ENCODE measurements at regions not wholly inside any gene's neighbourhood (a gene's known extent, or its start where the extent isn't known, plus 50 kb on each side); places are given as distances from the start of the nearest gene placed in this dataset.

GRCh38 chr5:113922343-113922742, 408.8 kb downstream of the YTHDC2 start:
- no peak for DNase-seq

DNA sequence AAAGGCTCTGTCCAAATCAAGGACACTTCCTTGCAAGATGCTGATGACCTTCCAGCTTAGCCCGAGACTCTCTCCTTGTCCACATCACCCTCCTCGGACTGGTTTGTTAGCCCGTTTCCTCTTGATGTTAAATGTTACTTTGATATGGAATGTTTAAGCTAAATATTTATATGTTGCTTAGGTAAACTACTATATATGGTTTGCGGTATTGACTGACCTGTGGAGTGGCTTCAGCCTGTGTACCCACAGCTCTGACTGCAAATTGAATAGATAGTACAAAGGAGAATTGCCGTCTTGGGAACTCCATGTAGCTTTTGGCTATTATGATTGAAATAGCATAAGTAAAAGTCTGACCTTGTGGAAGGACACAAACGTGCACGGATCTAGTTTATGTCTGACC, 422.0 kb downstream of the YTHDC2 start:
- DNase-seq = no peak

DNA sequence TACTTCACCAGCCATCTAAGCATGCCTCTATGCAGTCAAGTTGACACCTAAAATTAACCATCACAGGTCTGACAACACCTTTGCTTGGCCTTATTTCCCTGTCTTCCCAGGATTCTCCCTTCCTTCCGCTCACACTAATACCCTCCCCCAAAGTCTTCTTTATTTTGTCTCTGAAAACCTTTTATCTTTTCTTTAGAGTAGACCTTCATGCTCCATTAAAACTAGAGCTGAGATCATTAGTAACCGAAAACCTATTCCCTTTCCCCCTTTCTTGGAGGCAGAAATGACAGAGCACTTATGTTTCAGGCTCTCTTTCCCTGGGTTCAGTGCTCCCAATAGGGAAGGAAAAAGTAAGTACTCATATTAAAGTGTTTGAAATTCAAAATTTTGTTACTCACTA, 423.8 kb downstream of the YTHDC2 start:
- DNase-seq = no peak

DNA sequence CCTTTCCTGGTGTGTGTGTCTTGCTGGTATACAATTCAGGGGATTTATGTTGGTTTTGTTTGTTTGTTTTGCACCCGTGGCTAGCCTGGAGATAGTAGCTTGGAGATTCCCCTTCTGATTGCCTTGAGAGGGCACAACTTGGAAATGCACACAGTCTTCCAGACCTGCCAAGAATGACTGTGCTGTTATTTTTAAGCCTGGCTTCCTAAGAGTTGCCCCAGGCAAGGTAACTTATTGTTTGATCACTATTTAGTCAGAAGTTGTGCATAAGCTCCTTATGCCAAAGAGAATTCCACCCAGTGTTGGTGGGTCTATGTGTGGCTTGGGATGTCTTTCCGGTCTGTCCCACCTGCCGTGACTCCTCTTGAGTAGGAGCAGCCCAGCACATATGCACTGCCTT, 421.9 kb upstream of the KCNN2 start:
- DNase-seq = no peak

DNA sequence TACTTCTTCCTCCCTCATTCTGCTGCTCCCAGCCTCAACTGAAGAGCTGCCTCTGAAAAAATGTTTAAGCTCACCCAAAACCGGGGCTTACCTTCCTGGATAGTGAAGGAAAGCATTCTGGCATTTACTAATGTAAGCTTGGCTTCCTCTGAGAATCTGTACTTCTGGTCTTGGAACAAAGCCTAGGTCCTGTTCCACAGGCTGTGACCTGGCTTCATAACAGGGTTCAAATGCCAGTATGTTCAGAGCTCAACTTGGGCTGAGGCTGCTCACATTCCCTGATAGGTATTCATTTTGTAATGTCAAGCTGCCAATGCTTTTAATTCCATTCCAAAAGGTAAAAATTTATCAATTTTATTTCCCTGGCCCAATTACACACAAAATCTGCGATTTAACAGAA, 411.7 kb upstream of the KCNN2 start:
- no peak for DNase-seq

DNA sequence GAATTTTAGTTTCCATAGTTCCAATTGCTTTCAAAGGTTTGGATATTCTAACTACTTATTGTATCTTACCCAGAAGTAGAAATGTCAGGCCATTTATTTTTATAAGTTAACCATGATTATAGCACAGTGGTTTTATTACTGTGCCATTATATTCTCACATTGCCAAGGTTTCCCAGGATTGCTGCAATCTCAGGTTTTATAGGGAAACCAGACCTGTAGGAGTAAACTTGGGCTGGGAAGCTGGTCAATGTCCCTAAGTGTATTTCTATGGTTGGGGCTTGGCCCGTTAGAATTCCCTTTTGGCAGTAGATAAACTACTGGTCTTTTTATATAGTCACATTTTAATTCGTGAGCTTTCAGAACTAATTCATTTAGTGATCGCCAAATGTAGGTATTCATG, 396.6 kb upstream of the KCNN2 start:
- DNase-seq = no peak

DNA sequence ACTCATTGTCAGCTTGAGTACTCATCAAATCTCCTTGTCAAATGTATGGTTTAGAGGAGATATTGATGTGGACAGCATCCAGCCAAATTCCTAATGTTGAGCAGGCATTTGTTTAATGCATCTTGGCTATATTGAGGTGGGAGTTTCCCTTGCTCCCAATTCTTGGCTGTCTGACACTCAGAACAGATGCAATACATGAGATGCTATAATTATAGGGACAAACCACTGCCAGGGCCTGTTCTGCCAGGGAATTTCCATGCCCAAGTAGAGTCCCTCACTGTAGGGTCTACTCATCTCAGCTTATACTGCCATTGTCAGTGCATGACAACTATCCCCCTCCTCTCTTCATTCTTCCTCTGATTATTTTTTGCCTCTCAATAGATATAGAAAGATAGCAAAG, 392.0 kb upstream of the KCNN2 start:
- no peak for DNase-seq

DNA sequence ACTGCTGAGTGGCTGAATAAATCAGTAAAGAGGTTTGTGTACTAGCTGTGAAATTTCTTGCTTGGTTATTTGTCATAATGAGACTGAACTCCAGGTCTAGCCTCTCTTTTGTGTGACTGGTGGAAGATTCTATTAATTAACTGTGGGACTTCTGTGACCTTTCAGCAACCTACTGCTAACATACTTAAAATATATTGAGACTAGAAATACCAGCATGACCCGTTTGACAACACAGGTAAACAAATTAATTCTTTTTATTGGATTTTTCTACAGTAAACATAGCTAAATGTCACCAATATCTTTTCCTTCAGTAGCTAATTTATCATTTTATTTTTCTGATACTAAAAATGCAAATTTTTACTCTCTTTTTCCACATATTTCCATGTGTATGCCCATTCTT, 390.4 kb upstream of the KCNN2 start:
- no peak for DNase-seq

DNA sequence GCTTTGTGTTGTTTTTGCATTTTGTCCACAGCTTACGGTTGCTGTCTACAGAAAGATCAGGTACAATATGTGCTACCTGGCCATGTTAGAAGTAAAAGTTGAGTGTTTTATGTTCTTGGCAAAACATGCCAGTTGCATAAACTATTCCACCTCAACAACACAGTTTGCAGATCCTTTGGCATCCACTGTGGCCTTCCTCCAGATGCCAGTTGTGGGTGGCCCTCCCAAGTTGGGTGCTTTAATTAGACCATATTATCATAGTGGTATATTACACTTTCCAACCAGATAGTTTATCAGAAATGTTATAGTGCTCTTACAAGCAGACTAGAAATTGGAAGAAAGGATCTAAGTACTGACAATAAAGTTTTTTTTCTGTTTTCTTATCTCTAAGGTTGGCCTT, 386.9 kb upstream of the KCNN2 start:
- DNase-seq = no peak

- DNase-seq = no peak
Measured at GRCh38 chr5:113984928-113985327, 376.9 kb upstream of the KCNN2 start.

- DNase-seq = no peak
Measured at GRCh38 chr5:113985505-113985904, 376.4 kb upstream of the KCNN2 start.

GRCh38 chr5:113989278-113989912, 372.5 kb upstream of the KCNN2 start:
- no peak for DNase-seq

GRCh38 chr5:113989913-113990305, 372.0 kb upstream of the KCNN2 start:
- no peak for DNase-seq

DNA sequence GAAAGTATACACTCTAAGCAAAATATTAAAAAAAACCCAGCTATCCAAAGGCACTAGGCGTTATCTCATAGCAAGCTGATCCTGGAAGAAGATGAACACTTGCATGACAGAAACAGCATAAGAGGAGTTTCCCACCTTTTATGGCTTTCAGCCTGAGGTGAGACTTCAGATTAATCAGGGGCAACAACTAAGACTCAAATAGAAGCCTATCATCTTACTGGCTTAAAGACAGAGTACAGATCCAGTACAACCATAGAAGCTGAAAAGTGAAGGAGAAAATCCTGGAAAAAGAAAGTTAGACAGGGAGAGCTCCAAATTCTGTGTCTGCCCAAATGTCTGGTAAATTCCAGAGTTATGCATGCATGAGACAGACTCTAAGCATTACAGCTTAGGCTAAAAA, 360.8 kb upstream of the KCNN2 start:
- no peak for DNase-seq

GRCh38 chr5:114006582-114006981, 355.3 kb upstream of the KCNN2 start:
- no peak for DNase-seq

GRCh38 chr5:114007678-114008077, 354.2 kb upstream of the KCNN2 start:
- no peak for DNase-seq

GRCh38 chr5:114010362-114010761, 351.5 kb upstream of the KCNN2 start:
- DNase-seq = no peak

DNA sequence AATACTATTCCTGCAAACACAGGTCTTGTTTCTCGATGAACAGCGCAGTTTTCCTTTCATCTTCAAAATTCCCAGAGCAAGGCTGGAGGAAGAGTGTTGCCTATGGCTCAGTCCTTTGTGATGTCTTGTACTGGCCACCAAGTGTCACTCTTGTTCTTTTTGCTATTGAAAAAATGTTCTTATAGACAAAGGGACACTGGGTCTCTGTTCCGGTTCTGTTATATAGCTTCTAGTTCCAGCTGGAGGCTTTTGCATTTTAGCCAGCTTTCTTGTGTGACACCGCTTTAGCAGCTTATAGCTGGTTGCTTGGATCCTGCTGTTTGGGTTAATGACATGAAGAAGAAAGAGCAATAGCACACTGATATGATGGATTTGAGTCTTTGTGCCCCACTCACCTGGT, 343.7 kb upstream of the KCNN2 start:
- no peak for DNase-seq

DNA sequence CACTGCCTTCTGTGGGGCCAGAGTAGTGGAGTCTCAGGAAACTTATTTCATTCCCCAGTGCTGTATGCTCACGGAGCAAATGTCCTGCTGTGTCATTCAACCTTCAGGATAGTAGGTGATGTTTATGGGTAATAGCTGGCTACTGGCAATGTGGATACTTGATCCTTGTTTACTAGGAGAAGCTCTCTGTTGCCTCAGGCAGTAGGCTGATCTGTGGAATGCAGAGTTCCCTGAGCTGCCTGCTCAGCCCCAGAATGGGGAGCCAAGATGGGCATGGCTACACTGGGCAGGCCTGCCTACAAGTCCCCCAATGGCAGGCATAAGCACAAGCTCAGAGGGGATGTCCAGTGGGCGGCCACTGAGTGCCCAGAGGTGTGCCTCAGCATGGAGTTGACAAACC, 323.1 kb upstream of the KCNN2 start:
- DNase-seq = no peak

DNA sequence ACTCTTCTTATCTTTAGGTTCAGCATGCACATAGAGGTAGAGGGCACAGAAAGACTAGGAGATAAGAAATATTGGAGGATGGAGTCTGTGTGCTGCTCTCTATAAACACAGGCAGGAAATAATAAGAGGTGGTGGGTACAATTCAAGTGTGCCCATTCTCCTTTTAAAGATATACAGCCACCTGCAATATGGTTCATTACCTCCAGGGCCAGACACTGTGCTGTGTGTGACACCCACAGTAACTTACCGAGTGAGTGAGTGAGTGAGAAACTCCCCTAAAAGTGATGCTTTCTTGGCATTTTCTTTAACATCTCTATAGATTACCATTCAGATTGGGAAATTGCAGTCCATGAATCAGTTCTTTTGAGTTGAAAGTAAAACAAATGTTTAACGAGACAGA, 311.8 kb upstream of the KCNN2 start:
- no peak for DNase-seq

- no peak for DNase-seq
Measured at GRCh38 chr5:114053372-114053771, 308.5 kb upstream of the KCNN2 start.

GRCh38 chr5:114054594-114054993, 307.3 kb upstream of the KCNN2 start:
- no peak for DNase-seq

DNA sequence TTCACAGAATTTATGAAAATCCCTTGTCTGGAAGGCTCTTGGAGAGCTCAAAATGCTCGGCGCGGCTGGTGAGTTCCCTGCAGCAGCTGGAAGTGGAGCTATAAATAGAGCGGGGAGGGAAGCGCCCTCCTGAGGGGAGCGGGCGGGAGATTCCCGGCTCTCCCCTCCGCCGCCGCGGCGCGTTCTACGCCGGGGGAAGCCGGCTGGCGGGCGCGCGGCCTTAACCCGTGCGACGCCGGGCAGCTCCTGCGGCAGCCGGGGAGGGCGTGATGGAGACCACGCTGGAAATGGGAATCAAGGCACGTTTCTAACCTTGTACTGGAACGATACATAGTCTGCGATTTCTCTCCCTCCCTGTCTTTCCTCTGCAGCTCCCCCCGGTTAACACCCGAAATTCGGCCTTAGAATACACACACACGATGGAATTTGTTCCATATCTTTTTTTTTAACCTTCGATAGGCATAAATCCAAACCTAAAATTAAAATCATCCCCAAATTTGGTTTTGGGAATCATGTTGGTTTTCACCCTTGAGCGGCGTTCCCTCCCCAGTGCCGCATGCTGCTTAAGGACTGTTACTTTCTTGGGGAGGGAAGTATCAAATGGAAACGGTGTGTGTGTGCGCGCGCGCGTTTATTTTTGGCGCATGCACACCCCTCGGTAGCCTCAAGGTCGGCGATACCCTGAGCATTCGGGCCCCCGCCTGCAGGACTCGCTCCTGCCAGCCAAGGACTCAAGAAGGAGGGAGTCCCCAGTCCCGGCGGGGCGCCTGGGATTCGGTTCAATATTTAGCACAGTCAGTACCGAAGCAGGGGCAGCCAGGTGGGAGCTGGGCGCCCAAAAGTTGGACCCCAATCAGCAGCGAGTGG, 306.3 kb upstream of the KCNN2 start:
- DNase-seq = no peak

GRCh38 chr5:114056185-114056538, 305.7 kb upstream of the KCNN2 start:
- DNase-seq = no peak

DNA sequence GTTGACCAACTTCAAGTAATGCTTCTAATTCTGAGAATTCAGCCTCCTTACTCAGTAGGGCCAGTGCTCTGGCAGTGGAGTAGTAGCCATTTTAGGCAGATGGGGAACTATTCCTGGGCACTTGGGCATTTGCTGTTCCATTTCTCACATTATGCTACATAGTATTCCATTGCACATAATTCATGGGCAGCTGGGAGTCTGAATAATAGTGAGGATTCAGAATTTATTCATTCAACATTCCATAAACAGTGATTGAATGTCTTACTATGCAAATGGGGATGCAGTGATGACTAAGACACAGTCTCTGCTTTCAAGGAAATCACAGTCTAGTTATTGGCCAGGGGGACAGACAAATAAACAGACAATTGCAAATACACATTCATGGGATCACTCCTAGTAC, 301.0 kb upstream of the KCNN2 start:
- no peak for DNase-seq

All from stimulated activated CD8-positive, alpha-beta memory T cell treated with anti-CD3 and anti-CD28 coated beads, Interleukin-4, amount 100 ng/mL, for 48 hours (primary cell).